T-helper 9 cell (primary cell): ENCODE measurements at regions not wholly inside any gene's neighbourhood (a gene's known extent, or its start where the extent isn't known, plus 50 kb on each side); places are given as distances from the start of the nearest gene placed in this dataset.
"Not testable (repeated sequence)": the region's sequence is repeated elsewhere in the genome, so short reads cannot be mapped to it uniquely, and the experiment has no call there.

ENCODE experiments used
- DNase-seq: peaks from one replicate; pipeline ENCODE4 v3.0.0-alpha.2; 2020

- DNase-seq = peak; percentile 2
These were observed 1834.2 kb downstream of the FOXD4L5 start for GRCh38 chr9:63450836-63451235.

- DNase-seq = not testable (repeated sequence)
These were observed 1859.9 kb downstream of the FOXD4L5 start for GRCh38 chr9:63425123-63425522.

GRCh38 chr9:63390897-63391296 is 1894.1 kb downstream of the FOXD4L5 start:
- DNase-seq = not testable (repeated sequence)

DNA sequence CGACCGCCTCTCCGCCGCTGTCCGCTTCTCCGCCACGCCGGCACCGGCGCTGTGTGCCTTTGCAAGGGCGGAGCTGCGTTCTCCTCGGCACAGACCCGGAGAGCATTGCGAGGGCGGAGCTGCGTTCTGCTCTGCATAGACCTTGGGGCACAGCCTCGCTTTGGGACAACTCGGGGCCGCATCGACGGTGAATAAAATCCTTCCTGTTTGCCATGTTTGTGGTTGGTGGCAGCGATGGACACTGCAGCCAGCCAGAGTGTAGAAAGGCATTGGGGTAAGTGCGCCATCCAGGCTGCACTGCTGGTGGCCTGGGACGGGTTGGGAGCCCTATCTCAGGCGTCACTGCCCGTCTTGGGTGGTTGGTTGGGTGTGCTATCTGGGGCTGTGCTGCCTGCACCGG is 1899.5 kb downstream of the FOXD4L5 start:
- DNase-seq = not testable (repeated sequence)

- peak; percentile 0 for DNase-seq
These were observed 1905.1 kb downstream of the FOXD4L5 start for GRCh38 chr9:63379864-63380263.

- DNase-seq = not testable (repeated sequence)
These were observed 1930.8 kb downstream of the FOXD4L5 start for GRCh38 chr9:63354219-63354618.

DNA sequence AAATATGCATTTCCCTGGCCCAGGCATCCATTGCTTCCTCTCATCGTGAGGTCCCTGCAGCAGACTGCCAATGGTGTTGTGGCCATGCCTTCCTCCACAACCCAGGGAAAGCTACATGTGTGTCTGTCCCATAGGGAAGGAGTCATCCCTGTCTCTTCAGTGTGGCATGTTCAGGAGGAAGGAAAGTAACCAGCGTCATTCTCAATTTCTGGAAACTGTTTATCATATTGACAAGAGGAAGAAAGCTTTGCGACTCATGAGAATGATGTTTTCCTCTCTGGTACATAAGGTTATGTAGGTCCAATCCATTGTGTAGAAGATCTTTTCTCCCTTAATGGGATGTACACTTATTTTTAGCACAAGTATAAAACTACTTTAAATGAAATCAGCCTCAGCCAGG is 1937.7 kb downstream of the FOXD4L5 start:
- DNase-seq = not testable (repeated sequence)

- DNase-seq = not testable (repeated sequence)
These were observed 1938.5 kb downstream of the FOXD4L5 start for GRCh38 chr9:63346310-63347048.

GRCh38 chr9:63344408-63344807 is 1940.6 kb downstream of the FOXD4L5 start:
- not testable (repeated sequence) for DNase-seq

- not testable (repeated sequence) for DNase-seq
These were observed 1942.5 kb downstream of the FOXD4L5 start for GRCh38 chr9:63342528-63342927.

DNA sequence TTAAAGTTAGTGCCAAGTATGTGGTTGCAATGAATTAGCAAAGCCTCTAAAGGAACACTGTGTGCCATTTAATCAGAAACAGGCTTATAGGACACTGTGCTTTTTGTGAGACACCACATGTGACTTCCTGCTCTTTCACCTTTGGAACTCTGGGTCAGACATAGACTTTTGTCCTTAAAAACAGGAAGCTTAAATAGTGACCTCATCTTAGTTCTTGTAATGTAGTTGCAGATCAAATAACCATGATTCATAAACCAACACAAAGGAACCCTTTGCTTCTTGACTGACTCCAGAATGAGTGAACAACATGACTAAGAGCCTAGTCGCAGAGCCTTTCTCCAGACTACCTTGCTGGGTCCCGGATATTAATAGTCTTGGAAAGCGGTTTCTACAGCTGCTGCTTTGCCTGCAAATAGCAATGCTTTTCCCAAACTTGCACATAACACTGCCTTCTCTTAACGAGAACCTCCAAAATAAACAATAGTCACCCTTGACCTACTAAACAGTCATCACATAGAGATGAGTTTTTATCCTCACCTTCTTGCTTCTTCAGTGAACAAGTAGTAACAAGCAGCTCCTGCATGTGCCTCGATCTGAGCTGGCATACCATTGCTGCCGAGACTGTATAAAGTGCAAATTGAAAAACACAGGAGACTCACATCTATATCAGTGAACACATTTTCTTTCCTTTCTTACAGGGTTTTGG is 1947.0 kb downstream of the FOXD4L5 start:
- not testable (repeated sequence) for DNase-seq

DNA sequence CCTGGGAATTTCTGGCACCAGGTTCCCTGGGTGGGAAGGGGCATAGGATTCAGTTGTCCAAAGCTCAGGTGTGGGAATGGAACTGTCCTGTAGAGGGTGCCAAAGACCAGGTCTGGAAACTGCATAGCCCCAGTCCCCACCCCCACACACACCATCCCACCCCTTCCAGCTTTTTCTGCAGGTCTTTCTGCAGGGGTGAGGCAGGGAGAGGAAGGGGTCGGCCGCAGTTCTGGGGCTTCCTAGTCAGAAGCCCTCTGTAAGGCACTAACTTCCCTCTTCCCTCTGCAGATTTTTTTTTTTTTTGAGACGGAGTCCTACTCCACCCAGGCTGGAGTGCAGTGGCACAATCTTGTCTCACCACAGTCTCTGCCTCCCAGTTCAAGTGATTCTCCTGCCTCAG is 1949.7 kb downstream of the FOXD4L5 start:
- DNase-seq = not testable (repeated sequence)

DNA sequence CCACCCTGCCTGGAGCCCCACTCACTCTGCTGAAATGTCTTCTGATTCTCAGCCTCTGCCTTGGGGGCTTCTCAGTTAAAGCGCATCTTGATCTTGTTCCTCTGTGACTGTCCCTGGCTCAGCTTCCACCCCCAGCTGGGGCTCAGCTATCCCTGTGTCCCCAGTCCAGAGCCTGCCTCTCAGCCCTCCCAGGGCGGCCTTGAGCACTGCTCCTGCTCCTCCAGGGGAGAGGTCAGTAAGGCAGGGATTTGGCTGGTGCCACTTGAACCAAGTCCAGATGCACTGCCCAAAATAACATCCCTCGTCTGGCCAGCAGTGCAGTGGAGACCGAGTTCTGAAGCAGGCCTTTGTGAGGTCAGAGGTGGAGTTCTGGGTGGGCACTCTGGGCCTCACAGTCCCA is 1950.8 kb downstream of the FOXD4L5 start:
- not testable (repeated sequence) for DNase-seq

DNA sequence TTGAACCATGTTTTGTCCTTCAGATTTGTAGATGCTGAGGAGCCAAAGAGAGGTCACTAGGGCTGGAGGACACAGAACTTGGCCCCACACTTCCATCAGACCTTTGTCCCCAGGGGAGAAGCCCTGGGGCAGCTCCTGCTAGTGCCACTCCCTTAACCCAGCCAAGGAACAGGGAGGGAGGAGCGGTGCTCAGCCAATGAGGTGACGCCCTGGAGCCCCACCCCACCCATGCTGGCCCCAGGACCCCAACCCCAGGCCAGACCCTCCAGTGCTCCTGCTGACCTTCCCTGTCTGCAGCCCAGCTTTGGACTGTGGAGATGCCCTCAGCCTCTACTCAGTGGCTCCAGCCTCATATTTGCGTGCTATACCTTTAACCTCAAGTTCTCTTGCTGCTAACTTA is 1951.9 kb downstream of the FOXD4L5 start:
- DNase-seq = not testable (repeated sequence)

DNA sequence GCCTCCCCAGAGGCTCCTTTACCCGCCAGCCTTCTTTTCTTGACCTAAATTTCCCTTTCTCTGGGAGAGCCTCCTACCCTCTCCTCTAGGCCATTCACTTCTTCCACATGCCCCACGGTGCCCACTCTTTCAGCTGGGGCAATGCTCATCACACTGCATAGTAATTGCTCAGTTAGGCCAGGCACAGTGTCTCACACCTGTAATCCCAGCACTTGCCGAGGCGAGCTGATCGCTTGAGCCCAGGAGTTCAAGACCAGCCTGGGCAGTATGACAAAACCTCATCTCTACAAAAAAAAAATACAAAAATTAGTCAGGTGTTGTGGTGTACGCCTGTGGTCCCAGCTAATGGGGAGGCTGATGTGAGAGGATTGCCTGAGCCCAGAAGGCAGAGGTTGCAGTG is 1956.7 kb downstream of the FOXD4L5 start:
- not testable (repeated sequence) for DNase-seq

DNA sequence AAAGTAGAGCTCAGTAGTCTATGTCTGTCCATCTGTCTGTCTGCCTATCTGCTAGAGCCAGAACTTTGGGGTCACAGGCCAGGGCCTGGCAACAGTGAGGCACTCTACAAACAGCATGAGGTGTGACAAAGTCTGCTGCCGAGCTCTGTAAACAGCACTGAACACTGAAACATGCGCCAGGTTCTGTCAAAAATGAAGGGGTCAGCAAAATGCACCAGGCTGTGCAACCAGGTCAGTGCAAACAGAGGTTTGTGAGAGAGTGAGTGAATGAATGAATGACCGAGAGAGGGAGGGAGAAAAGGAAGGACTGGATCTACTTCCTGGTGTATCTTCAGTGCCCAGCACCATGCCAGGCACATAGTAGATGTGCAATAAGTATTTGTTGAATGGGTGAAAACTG is 1957.8 kb downstream of the FOXD4L5 start:
- DNase-seq = not testable (repeated sequence)

- not testable (repeated sequence) for DNase-seq
These were observed 1958.3 kb downstream of the FOXD4L5 start for GRCh38 chr9:63326665-63327064.

DNA sequence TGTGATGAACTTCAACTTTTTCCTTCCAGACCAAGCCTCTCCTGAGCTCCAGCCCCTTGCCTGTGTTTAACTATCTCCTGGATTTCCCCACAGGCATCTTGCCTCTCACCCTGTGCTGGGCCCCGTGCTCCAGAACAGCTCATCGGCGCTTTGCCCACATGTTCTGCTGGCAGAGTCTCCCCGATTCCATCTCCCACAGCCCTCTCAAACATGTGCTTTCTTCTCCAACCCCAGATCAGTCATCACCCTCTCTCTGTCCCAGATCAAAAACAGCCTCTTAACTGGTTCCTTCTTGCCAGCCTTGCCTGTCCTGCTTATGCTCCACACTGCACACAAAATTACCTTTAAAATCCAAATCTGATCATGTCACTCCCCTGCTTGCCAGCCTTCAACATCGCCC is 1959.3 kb downstream of the FOXD4L5 start:
- DNase-seq = not testable (repeated sequence)

DNA sequence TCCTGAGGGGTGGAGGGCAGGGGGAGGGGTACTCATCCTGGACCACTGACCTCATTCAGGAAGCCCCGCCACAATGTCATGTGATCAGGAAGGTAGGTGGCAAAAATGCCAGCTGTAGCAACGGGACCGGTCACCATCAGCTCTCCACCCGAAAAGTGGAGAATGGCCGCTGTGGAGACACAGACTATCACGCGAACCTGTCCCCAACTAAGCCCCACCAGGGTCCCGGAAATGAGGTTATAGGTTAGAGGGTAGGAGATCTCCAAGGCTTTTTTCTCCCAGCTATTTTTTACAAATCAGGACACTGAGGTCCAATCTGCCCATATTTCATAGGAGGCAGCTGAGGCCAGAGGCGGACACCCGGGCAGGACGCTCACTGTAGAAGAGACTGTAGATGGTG is 1966.9 kb downstream of the FOXD4L5 start:
- not testable (repeated sequence) for DNase-seq

DNA sequence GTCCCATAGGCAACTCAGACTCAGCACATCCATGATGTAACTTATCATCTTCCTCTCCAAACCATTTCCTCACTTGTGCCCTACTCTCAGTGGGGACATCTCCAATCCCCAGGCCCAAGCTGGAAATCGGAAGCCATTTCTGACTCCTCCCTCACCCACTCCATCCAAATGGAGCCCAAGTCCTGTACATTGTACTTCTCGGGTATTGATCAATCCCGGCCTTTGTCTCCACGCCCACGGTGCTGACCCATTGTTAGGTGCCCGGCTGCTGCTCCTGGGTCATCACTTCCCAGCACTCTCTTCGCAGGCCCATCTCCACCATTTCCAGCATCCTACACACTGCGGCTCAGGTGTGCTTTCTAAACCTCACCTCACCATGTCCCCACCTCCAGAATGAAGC is 1969.6 kb downstream of the FOXD4L5 start:
- not testable (repeated sequence) for DNase-seq

DNA sequence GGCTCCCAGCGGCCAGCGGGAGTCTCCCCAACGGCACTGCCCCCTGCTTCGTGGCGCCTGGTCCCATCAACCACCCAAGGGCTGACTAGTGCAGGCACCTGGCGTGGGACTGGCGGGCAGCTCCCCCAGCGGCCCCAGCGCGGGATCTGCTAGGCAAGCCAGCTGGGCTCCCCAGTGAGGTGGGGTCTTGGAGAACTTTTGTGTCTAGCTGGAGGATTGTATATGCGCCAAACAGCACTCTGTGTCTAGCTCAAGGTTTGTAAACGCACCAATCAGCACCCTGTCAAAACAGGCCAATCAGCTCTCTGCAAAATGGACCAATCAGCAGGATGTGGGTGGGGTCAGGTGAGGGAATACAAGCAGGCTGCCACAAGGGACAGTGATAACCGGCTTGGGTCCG is 1988.2 kb downstream of the FOXD4L5 start:
- not testable (repeated sequence) for DNase-seq

- DNase-seq = not testable (repeated sequence)
These were observed 1988.6 kb downstream of the FOXD4L5 start for GRCh38 chr9:63296366-63296765.

DNA sequence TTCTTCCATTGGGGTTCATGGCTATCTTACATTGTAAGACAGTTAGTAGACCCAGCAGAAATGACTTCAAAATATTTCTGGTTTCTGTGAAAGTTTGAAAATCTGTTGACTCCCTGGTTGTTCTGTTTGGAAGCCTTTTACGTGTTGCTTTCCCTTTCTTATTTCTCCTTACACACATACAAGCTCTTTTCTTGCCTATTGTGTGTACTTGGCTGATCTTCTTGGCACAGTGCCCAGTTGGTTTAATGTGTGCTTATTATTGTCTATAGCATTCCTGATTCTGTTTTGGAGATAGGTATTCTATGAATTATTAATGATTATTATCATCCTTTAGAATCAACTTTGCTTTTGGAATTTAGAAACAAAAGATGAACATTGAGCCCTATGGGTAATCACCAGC is 1995.0 kb downstream of the FOXD4L5 start:
- not testable (repeated sequence) for DNase-seq
